Testis (tissue), 2 donors: ENCODE measurements at regions not wholly inside any gene's neighbourhood (a gene's known extent, or its start where the extent isn't known, plus 50 kb on each side); places are given as distances from the start of the nearest gene placed in this dataset.
"Not testable (repeated sequence)": the region's sequence is repeated elsewhere in the genome, so short reads cannot be mapped to it uniquely, and the experiment has no call there.

ENCODE experiments used
- DNase-seq: peaks from one replicate; pipeline ENCODE4 v3.0.0-alpha.2; 2019
- H3K27ac ChIP-seq, 2 donors: fragments of 200-600 bp; sonication (generic); one replicate each; pipeline ENCODE4 v1.5.1; 2019
- H3K27me3 ChIP-seq: fragments of 200-600 bp; sonication (generic); one replicate; pipeline ENCODE4 v1.5.1; 2019
- H3K36me3 ChIP-seq: fragments of 200-600 bp; sonication (generic); one replicate; pipeline ENCODE4 v1.5.1; 2017; ENCODE audit warnings: low read depth; ENCODE audit errors: missing control alignments
- H3K4me1 ChIP-seq: fragments of 200-600 bp; sonication (generic); one replicate; pipeline ENCODE4 v1.5.1; 2019
- H3K4me3 ChIP-seq, 2 donors: fragments of 200-600 bp; sonication (generic); one replicate each; pipeline ENCODE4 v1.5.1; 2017 to 2019
- H3K9me3 ChIP-seq: fragments of 200-600 bp; sonication (generic); one replicate; pipeline ENCODE4 v1.5.1; 2017
- POLR2A ChIP-seq: fragments of 450-650 bp; IDR thresholded peaks from one replicate; pipeline ENCODE4 v1.6.1; 2017; ENCODE audit warnings: antibody characterized with exemption, mild to moderate bottlenecking, moderate library complexity
- WGBS, 2 donors: methylation state at CpG; one replicate each; pipeline ENCODE4 v1.1.5; 2018; 5-methylcytosine and 5-hydroxymethylcytosine counted together
- intact Hi-C: fragments of 100-400 bp; cut with DNase I; formaldehyde crosslinking; loops from one replicate; pipeline ENCODE4 v1.15.1; 2023; ENCODE audit warnings: low total_unique reads
- TF ChIP-seq, protein P1 (sequence below), 3 experiments: fragments of 450-650 bp in 2 of 3; fragments of 200-600 bp in 1 of 3; sonication (generic) in 1 of 3; IDR thresholded peaks; one replicate each; pipeline ENCODE4 v1.5.1; 2016 to 2019; ENCODE audit warnings: antibody characterized with exemption in 3 of 3, mild to moderate bottlenecking in 2 of 3, moderate library complexity in 1 of 3

DNA sequence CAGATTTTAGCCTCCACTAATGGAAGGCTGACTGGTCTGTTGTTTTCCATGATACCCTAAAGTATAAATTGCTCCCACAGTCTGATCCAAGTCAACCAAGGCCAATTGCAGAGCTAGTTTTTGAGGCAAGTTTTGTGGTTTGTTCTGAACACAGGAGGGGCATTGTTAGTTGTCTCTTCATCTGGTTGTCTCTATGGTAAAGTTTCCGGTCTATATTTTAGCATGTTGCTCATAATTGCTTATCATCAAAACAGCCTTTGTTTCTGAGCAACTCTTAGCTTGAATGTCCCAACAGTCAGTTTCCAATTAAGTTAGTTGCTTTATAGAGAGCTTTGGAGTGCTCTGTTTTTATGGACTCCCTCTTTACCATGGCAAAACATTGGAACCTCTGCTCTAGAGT, 217.6 kb upstream of the CARD18 start:
- Histone ChIP-seq H3K36me3 (no peaks in the 10 kb centered on the region), H3K4me1 (no peaks in the 10 kb centered on the region), H3K27me3 (no peaks in the 10 kb centered on the region), H3K27ac (no peak overlapping the region), H3K9me3 (no peaks in the 10 kb centered on the region), H3K4me3 (no peak overlapping the region)
- WGBS, 2 donors: 86 to 88% methylated on average over 1 of the region's 1 CpG
- intact Hi-C loops: no loop called here
- no peak for DNase-seq
- TF ChIP-seq POLR2A: no peak

DNA sequence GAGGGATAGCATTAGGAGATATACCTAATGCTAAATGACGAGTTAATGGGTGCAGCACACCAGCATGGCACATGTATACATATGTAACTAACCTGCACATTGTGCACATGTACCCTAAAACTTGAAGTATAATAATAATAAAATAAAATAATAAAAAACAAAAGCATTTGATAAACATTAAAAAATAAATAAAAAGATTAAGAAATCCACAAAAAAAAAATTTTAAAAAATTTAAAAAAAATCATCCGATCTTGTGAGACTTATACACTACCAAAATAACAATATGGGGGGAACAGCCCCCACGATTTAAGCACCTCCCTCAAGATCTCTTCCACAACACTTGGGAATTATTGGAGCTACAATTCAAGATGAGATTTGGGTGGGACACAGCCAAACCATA, 210.3 kb upstream of the CARD18 start:
- H3K9me3 ChIP-seq, H3K4me3 ChIP-seq, H3K27ac ChIP-seq, H3K36me3 ChIP-seq, H3K27me3 ChIP-seq, H3K4me1 ChIP-seq, DNase-seq, intact Hi-C loops: not testable (repeated sequence)
- WGBS, 2 donors: 82 to 92% methylated on average over 2 to 3 of the region's 3 CpGs

DNA sequence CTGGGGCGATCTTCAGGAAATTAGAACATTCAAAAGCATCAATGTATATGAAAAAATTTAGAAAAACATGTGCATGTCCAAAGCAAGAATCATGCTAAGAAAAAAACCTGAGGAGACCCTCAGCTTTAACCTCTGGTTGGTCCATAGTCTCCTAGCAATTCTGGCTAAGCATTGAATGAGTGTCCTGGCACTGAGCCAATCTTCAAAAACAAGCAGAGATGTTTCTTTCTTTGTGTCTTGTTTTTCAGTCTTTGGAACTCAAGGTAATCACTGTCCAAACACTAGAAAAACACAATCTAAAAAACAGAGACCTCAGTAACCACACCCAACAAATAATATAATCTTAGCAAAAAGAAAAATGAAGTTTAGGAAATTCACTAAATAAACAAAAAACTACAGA, 205.4 kb upstream of the CARD18 start:
- no peaks in the 10 kb centered on the region for H3K9me3 ChIP-seq
- no peaks in the 10 kb centered on the region for H3K4me1 ChIP-seq
- intact Hi-C loops: no loop called here
- 86 to 97% methylated on average over 1 of the region's 1 CpG for WGBS, 2 donors
- no peak for DNase-seq
- no peak overlapping the region for H3K27ac ChIP-seq
- no peak overlapping the region for H3K4me3 ChIP-seq
- no peaks in the 10 kb centered on the region for H3K27me3 ChIP-seq
- no peaks in the 10 kb centered on the region for H3K36me3 ChIP-seq
- no peak for TF ChIP-seq POLR2A
- TF ChIP-seq, protein P1, sequence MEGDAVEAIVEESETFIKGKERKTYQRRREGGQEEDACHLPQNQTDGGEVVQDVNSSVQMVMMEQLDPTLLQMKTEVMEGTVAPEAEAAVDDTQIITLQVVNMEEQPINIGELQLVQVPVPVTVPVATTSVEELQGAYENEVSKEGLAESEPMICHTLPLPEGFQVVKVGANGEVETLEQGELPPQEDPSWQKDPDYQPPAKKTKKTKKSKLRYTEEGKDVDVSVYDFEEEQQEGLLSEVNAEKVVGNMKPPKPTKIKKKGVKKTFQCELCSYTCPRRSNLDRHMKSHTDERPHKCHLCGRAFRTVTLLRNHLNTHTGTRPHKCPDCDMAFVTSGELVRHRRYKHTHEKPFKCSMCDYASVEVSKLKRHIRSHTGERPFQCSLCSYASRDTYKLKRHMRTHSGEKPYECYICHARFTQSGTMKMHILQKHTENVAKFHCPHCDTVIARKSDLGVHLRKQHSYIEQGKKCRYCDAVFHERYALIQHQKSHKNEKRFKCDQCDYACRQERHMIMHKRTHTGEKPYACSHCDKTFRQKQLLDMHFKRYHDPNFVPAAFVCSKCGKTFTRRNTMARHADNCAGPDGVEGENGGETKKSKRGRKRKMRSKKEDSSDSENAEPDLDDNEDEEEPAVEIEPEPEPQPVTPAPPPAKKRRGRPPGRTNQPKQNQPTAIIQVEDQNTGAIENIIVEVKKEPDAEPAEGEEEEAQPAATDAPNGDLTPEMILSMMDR (IDR thresholded peaks at IDR 0.05): no peak

DNA sequence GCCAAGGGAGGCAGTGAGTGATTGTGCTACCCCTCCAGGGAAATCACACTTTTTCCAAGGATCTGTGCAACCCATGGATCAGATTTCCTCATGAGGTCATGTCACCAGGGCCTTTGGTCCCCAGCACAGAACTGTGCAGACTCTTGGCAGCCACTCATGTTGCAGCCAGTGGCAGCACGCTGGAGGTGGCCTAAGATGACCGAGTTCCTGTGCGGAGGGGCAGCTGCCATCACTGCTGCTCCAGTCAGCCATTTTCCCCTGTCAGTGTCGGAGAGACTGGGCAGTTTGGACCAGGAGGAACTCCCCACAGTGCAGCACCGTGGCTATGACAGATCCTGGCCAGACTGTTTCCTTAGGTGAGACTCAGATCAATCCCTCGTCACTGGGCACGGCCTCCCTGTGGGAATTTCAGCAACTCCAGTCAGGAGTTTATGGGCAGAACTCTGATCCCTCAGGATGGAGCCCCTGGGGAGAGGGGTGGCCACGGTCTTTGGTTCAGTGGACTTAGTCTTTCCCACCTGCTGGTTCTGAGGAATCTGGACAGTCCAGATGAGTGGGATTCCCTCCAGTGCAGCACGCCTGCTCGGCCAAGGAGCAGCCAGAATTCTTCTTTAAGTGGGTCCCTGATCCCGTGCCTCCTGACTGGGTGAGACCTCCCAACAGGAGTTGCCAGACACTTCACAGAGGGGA, 194.6 kb upstream of the CARD18 start:
- no peaks in the 10 kb centered on the region for H3K36me3 ChIP-seq
- peak overlapping the region; percentile 15 to 33 for H3K4me3 ChIP-seq
- WGBS, 2 donors: 62 to 70% methylated on average over 4 to 11 of the region's 11 CpGs
- intact Hi-C loops: no loop called here
- H3K27me3 ChIP-seq: no peaks in the 10 kb centered on the region
- no peak for DNase-seq
- no peak overlapping the region for H3K27ac ChIP-seq
- TF ChIP-seq, protein P1 (IDR thresholded peaks at IDR 0.05): no peak
- TF ChIP-seq POLR2A: no peak
- no peaks in the 10 kb centered on the region for H3K4me1 ChIP-seq
- no peaks in the 10 kb centered on the region for H3K9me3 ChIP-seq

DNA sequence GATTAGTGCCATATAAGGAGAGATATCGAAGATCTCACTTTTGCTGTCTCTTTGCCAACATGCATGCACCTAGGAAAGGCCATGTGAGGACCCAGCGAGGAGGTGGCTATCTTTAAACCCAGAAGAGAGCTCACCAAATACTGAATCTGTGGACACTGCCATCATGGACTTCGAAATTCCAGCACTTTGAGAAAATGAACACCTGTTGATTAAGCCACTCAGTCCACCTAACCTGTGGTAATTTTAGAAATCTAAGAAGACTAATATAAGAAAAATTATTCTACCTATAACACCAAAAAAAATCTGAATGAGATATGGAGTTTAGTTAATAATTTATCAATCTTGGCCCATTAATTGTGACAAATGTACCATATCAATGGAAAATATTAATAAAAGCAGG, 193.6 kb upstream of the CARD18 start:
- intact Hi-C loops: no loop called here
- Histone ChIP-seq H3K27ac (no peak overlapping the region), H3K27me3 (no peaks in the 10 kb centered on the region), H3K4me3 (peak overlapping the region in 1 of 2 donors; percentile 15), H3K36me3 (no peaks in the 10 kb centered on the region), H3K4me1 (no peaks in the 10 kb centered on the region), H3K9me3 (no peaks in the 10 kb centered on the region)
- no peak for DNase-seq
- WGBS, 2 donors: 65 to 85% methylated on average over 3 of the region's 3 CpGs
- no peak for TF ChIP-seq POLR2A
- TF ChIP-seq, protein P1 (IDR thresholded peaks at IDR 0.05): no peak

DNA sequence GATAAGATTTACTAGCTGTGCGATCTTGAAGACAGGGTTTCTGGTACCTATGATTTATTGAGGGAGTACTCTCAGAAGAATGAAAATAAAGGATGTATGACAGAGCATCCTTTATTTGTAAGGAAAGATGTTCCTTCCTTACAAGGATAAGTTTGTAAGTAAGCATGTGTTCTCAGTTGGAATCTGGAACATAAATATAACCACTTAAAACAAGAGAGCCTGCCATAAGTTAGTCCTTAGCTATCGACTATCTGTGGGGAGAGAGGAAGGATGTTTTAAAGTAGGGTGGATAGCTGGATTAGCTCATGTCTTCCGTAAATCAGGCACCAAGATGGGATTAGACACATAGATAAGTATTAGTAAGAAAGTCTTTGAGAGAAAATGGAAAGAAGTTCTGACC, 192.6 kb upstream of the CARD18 start:
- intact Hi-C loops: no loop called here
- Histone ChIP-seq H3K4me1 (no peaks in the 10 kb centered on the region), H3K27me3 (no peaks in the 10 kb centered on the region), H3K27ac (no peak overlapping the region), H3K9me3 (no peaks in the 10 kb centered on the region), H3K36me3 (no peaks in the 10 kb centered on the region), H3K4me3 (no peak overlapping the region)
- TF ChIP-seq POLR2A: no peak
- TF ChIP-seq, protein P1 (IDR thresholded peaks at IDR 0.05): no peak
- WGBS, 2 donors: 32 to 37% methylated on average over 3 of the region's 3 CpGs
- DNase-seq: no peak
